Retinal pigment epithelial cell (primary cell): ENCODE measurements at regions not wholly inside any gene's neighbourhood (a gene's known extent, or its start where the extent isn't known, plus 50 kb on each side); places are given as distances from the start of the nearest gene placed in this dataset.
"Not testable (repeated sequence)": the region's sequence is repeated elsewhere in the genome, so short reads cannot be mapped to it uniquely, and the experiment has no call there.

Experiments used
- DNase-seq: peaks from one replicate; pipeline ENCODE4 v3.0.0-alpha.2; 2010; ENCODE audit warnings: low read depth
- H3K4me3 ChIP-seq: 2 replicates; pipeline ENCODE4 v1.5.1; 2011; ENCODE audit warnings: mild to moderate bottlenecking, low read length, control low read depth, moderate library complexity
- CTCF ChIP-seq: conservative IDR thresholded peaks from 2 replicates; pipeline ENCODE4 v1.5.1; 2011; ENCODE audit warnings: low read depth, low read length, control low read depth, inconsistent platforms

GRCh38 chr5:101539315-101539714 lies 636.2 kb upstream of the ST8SIA4 start:
- H3K4me3 ChIP-seq: no peak overlapping the region
- no peak for TF ChIP-seq CTCF
- no peak for DNase-seq

- no peak overlapping the region for H3K4me3 ChIP-seq
- TF ChIP-seq CTCF: no peak
- DNase-seq: peak; percentile 80
Measured at GRCh38 chr5:101535626-101536025, 632.5 kb upstream of the ST8SIA4 start.

- no peak for DNase-seq
- no peak for TF ChIP-seq CTCF
- no peak overlapping the region for H3K4me3 ChIP-seq
Measured at GRCh38 chr5:101534491-101535110, 631.5 kb upstream of the ST8SIA4 start.

GRCh38 chr5:101532430-101532829 lies 629.3 kb upstream of the ST8SIA4 start:
- no peak for DNase-seq
- no peak overlapping the region for H3K4me3 ChIP-seq
- no peak for TF ChIP-seq CTCF

GRCh38 chr5:101531026-101531425 lies 627.9 kb upstream of the ST8SIA4 start:
- H3K4me3 ChIP-seq: no peak overlapping the region
- no peak for TF ChIP-seq CTCF
- no peak for DNase-seq

- H3K4me3 ChIP-seq, DNase-seq: not testable (repeated sequence)
Measured at GRCh38 chr5:101529094-101529493, 626.0 kb upstream of the ST8SIA4 start.

- H3K4me3 ChIP-seq: no peak overlapping the region
- no peak for TF ChIP-seq CTCF
- DNase-seq: no peak
Measured at GRCh38 chr5:101520417-101520816, 617.3 kb upstream of the ST8SIA4 start.

- no peak for TF ChIP-seq CTCF
- no peak overlapping the region for H3K4me3 ChIP-seq
- DNase-seq: no peak
Measured at GRCh38 chr5:101517795-101518194, 614.7 kb upstream of the ST8SIA4 start.
